SH-SY5Y (cell line): ENCODE measurements at regions not wholly inside any gene's neighbourhood (a gene's known extent, or its start where the extent isn't known, plus 50 kb on each side); places are given as distances from the start of the nearest gene placed in this dataset.

Experiments
- GATA2 ChIP-seq: IDR thresholded peaks from 2 replicates; pipeline ENCODE4 v1.6.1; 2011; ENCODE audit warnings: mild to moderate bottlenecking, low read depth, low read length
- GATA3 ChIP-seq: IDR thresholded peaks from 2 replicates; pipeline ENCODE4 v1.6.1; 2011; ENCODE audit warnings: low read depth, mild to moderate bottlenecking, low read length, moderate library complexity

GRCh38 chr14:88937706-88938105 lies 113.3 kb downstream of the TTC8 start:
- TF ChIP-seq GATA3 (no peak), GATA2 (no peak)
